ENCODE measurements at regions not wholly inside any gene's neighbourhood (a gene's known extent, or its start where the extent isn't known, plus 50 kb on each side); places are given as distances from the start of the nearest gene placed in this dataset.
"Not testable (repeated sequence)": the region's sequence is repeated elsewhere in the genome, so short reads cannot be mapped to it uniquely, and the experiment has no call there.

DNA sequence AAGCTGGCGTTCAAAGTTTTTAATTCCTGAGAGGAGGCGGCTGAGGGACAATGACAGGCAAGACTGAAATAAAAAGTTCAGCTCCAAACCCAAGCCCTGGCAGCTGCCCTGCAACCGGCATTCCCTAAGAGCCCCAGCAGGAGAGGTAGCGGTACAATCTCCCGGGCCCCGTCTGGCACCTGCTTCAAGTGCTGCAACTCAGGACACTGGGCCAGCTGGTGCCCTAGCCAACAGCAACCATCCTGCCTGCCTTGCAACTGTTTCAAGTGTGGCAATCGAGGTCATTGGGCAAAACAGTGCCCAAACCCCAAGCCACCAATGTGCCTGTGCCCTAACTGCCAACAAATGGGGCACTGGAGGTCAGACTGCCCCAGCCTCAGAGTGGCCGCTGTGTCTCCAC lies 268.8 kb downstream of the CDY2B start:
- H3K4me3 ChIP-seq (replicated peaks in 1 of 3; ENCODE audit: insufficient read depth in 1 of 3, low read depth in 1 of 3, low read length in 3 of 3); H2AFZ ChIP-seq (ENCODE audit: low read depth, low read length); DNase-seq (ENCODE audit: low read depth, low spot score); CTCF ChIA-PET; POLR2A ChIA-PET; H4K20me1 ChIP-seq (replicated peaks; ENCODE audit: control insufficient read depth, extremely low read depth, insufficient read depth, low read length); H3K9me3 ChIP-seq (replicated peaks; ENCODE audit: control insufficient read depth, insufficient read depth, low read length); dilution Hi-C loops (cut with MboI; ENCODE audit: extremely low pct_ligation_motif_present, low sequenced_read_pairs); H3K9ac ChIP-seq (replicated peaks; ENCODE audit: extremely low read depth, insufficient read depth, low read length); FAIRE-seq; H3K79me2 ChIP-seq (ENCODE audit: control insufficient read depth, insufficient read depth, low read length); H3K27me3 ChIP-seq (ENCODE audit: control insufficient read depth in 2 of 2, insufficient read depth in 2 of 2, low read length in 2 of 2); H3K36me3 ChIP-seq (ENCODE audit: control insufficient read depth in 2 of 2, extremely low read depth in 1 of 2, insufficient read depth in 2 of 2, low read length in 2 of 2); H3K27ac ChIP-seq (ENCODE audit: insufficient read depth, low read depth, low read length); H3K4me1 ChIP-seq (ENCODE audit: control insufficient read depth, extremely low read depth, insufficient read depth, low read length); H3K4me2 ChIP-seq (ENCODE audit: insufficient read depth, low read length); intact Hi-C loops (cut with micrococcal nuclease); H3K9me1 ChIP-seq (replicated peaks; ENCODE audit: control insufficient read depth, extremely low read depth, insufficient read depth, low read length); BruUV-seq (replicated peaks): not testable (repeated sequence)

DNA sequence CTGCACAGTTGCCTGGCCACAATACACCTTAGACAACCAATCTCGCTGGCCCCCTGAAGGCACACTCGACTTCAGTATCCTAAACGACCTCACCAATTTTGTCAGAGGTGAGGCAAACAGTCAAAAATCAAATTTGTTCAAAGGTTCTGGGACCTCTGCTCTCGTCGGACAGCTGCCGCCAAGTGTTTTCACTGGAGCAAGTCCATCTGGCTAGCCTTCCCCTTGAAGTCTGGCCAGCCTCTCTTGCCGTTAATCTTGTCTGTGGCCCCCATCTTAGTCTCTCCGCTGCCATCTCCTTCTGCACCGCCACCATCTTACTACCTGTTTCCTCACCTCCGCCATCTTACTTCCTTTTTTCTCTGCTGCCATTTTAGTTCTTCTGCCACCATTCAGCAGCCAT lies 269.4 kb downstream of the CDY2B start:
- H3K27me3 ChIP-seq (ENCODE audit: control insufficient read depth in 2 of 2, insufficient read depth in 2 of 2, low read length in 2 of 2); FAIRE-seq; POLR2A ChIA-PET: not testable (repeated sequence)

DNA sequence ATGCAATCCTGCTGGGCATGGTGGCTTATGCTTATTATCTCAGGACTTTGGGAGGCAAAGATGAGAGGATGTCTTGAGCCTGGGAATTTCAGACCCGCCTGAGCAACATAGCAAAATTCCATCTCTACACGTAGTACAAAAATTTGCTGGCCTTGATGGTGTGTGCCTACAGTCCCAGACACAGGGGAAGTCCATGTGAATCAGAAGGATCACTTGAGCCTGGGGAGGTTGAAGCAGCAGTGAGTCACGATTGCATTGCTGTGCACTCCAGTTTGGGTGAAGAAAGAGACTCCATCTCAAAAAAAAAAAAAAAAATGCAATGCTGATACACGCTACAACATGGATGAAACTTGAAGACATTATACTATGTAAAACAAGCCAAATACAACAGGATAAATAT lies 272.9 kb downstream of the CDY2B start:
- H3K4me2 ChIP-seq (ENCODE audit: insufficient read depth, low read length); H3K9me1 ChIP-seq (replicated peaks; ENCODE audit: control insufficient read depth, extremely low read depth, insufficient read depth, low read length); H3K79me2 ChIP-seq (ENCODE audit: control insufficient read depth, insufficient read depth, low read length); H3K36me3 ChIP-seq (ENCODE audit: control insufficient read depth in 2 of 2, extremely low read depth in 1 of 2, insufficient read depth in 2 of 2, low read length in 2 of 2); H4K20me1 ChIP-seq (replicated peaks; ENCODE audit: control insufficient read depth, extremely low read depth, insufficient read depth, low read length); H3K27me3 ChIP-seq (ENCODE audit: control insufficient read depth in 2 of 2, insufficient read depth in 2 of 2, low read length in 2 of 2); intact Hi-C loops (cut with micrococcal nuclease); H3K4me3 ChIP-seq (replicated peaks in 1 of 3; ENCODE audit: insufficient read depth in 1 of 3, low read depth in 1 of 3, low read length in 3 of 3); H3K9me3 ChIP-seq (replicated peaks; ENCODE audit: control insufficient read depth, insufficient read depth, low read length); FAIRE-seq; H3K27ac ChIP-seq (ENCODE audit: insufficient read depth, low read depth, low read length); POLR2A ChIA-PET; DNase-seq (ENCODE audit: low read depth, low spot score); H2AFZ ChIP-seq (ENCODE audit: low read depth, low read length); CTCF ChIA-PET; dilution Hi-C loops (cut with MboI; ENCODE audit: extremely low pct_ligation_motif_present, low sequenced_read_pairs); H3K9ac ChIP-seq (replicated peaks; ENCODE audit: extremely low read depth, insufficient read depth, low read length); H3K4me1 ChIP-seq (ENCODE audit: control insufficient read depth, extremely low read depth, insufficient read depth, low read length); BruUV-seq (replicated peaks): not testable (repeated sequence)

More for the DNA sequence above, 269.4 kb downstream of the CDY2B start:
- H3K4me3 ChIP-seq (replicated peaks in 1 of 3; ENCODE audit: insufficient read depth in 1 of 3, low read depth in 1 of 3, low read length in 3 of 3); H3K9me3 ChIP-seq (replicated peaks; ENCODE audit: control insufficient read depth, insufficient read depth, low read length); dilution Hi-C loops (cut with MboI; ENCODE audit: extremely low pct_ligation_motif_present, low sequenced_read_pairs); H3K9ac ChIP-seq (replicated peaks; ENCODE audit: extremely low read depth, insufficient read depth, low read length); H2AFZ ChIP-seq (ENCODE audit: low read depth, low read length); BruUV-seq (replicated peaks); H3K4me2 ChIP-seq (ENCODE audit: insufficient read depth, low read length); CTCF ChIA-PET; H4K20me1 ChIP-seq (replicated peaks; ENCODE audit: control insufficient read depth, extremely low read depth, insufficient read depth, low read length); H3K4me1 ChIP-seq (ENCODE audit: control insufficient read depth, extremely low read depth, insufficient read depth, low read length); intact Hi-C loops (cut with micrococcal nuclease); H3K79me2 ChIP-seq (ENCODE audit: control insufficient read depth, insufficient read depth, low read length); DNase-seq (ENCODE audit: low read depth, low spot score); H3K9me1 ChIP-seq (replicated peaks; ENCODE audit: control insufficient read depth, extremely low read depth, insufficient read depth, low read length); H3K27ac ChIP-seq (ENCODE audit: insufficient read depth, low read depth, low read length); H3K36me3 ChIP-seq (ENCODE audit: control insufficient read depth in 2 of 2, extremely low read depth in 1 of 2, insufficient read depth in 2 of 2, low read length in 2 of 2): not testable (repeated sequence)

DNA sequence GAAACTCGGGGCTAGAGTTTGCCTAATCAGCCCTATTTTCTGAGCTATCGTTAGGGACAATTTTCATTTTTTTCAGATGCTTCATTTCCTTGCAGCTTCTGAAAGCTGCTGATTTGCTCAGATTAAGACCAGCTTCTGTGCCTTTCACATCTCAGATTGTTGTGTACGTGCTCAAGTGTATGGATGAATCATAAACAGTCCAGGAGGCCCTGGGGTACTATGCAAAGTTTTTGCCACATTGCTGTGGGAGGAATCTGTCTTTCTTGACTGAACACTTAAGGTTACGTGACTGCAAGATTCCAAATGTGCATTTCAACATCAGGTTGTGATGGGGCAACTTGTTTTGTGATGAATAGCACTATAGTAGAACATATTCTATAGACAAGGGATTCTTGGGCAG lies 280.8 kb downstream of the CDY2B start:
- H3K9ac ChIP-seq (replicated peaks; ENCODE audit: extremely low read depth, insufficient read depth, low read length); FAIRE-seq; H3K4me1 ChIP-seq (ENCODE audit: control insufficient read depth, extremely low read depth, insufficient read depth, low read length); CTCF ChIA-PET; H3K4me2 ChIP-seq (ENCODE audit: insufficient read depth, low read length); H3K9me3 ChIP-seq (replicated peaks; ENCODE audit: control insufficient read depth, insufficient read depth, low read length); H3K27me3 ChIP-seq (ENCODE audit: control insufficient read depth in 2 of 2, insufficient read depth in 2 of 2, low read length in 2 of 2); DNase-seq (ENCODE audit: low read depth, low spot score); H3K36me3 ChIP-seq (ENCODE audit: control insufficient read depth in 2 of 2, extremely low read depth in 1 of 2, insufficient read depth in 2 of 2, low read length in 2 of 2); H3K27ac ChIP-seq (ENCODE audit: insufficient read depth, low read depth, low read length); H3K4me3 ChIP-seq (replicated peaks in 1 of 3; ENCODE audit: insufficient read depth in 1 of 3, low read depth in 1 of 3, low read length in 3 of 3); intact Hi-C loops (cut with micrococcal nuclease); POLR2A ChIA-PET; H2AFZ ChIP-seq (ENCODE audit: low read depth, low read length); H3K9me1 ChIP-seq (replicated peaks; ENCODE audit: control insufficient read depth, extremely low read depth, insufficient read depth, low read length); H3K79me2 ChIP-seq (ENCODE audit: control insufficient read depth, insufficient read depth, low read length); BruUV-seq (replicated peaks); dilution Hi-C loops (cut with MboI; ENCODE audit: extremely low pct_ligation_motif_present, low sequenced_read_pairs); H4K20me1 ChIP-seq (replicated peaks; ENCODE audit: control insufficient read depth, extremely low read depth, insufficient read depth, low read length): not testable (repeated sequence)
